GM12873 (cell line): ENCODE measurements at regions not wholly inside any gene's neighbourhood (a gene's known extent, or its start where the extent isn't known, plus 50 kb on each side); places are given as distances from the start of the nearest gene placed in this dataset.

Experiments used
- TF ChIP-seq, protein P1 (sequence below): IDR thresholded peaks from 2 replicates; pipeline ENCODE4 v1.5.1; 2012; ENCODE audit warnings: low read depth, mild to moderate bottlenecking, moderate library complexity, low read length, control low read depth; ENCODE audit not compliant: insufficient read depth; ENCODE audit errors: missing control alignments

DNA sequence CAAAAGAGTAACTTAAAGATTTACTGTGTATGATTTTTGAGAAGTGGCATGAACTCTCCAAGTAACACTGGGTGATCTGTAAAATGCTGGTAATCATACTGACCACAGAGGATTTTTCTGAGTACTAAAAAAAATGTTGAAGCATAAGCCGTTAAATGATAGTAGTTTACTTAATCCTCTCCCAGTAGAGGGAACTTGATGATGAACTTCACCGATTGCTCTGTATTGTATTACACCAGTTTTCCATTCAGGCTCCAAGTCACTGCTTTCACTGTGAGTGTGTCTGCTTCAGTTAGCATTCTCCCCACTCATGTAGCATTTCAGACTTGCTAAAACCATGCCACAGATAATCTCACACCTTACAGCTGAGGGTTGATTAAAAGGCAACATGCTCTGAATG lies 294.1 kb downstream of the GBA3 start:
- TF ChIP-seq, protein P1, sequence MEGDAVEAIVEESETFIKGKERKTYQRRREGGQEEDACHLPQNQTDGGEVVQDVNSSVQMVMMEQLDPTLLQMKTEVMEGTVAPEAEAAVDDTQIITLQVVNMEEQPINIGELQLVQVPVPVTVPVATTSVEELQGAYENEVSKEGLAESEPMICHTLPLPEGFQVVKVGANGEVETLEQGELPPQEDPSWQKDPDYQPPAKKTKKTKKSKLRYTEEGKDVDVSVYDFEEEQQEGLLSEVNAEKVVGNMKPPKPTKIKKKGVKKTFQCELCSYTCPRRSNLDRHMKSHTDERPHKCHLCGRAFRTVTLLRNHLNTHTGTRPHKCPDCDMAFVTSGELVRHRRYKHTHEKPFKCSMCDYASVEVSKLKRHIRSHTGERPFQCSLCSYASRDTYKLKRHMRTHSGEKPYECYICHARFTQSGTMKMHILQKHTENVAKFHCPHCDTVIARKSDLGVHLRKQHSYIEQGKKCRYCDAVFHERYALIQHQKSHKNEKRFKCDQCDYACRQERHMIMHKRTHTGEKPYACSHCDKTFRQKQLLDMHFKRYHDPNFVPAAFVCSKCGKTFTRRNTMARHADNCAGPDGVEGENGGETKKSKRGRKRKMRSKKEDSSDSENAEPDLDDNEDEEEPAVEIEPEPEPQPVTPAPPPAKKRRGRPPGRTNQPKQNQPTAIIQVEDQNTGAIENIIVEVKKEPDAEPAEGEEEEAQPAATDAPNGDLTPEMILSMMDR = no peak

DNA sequence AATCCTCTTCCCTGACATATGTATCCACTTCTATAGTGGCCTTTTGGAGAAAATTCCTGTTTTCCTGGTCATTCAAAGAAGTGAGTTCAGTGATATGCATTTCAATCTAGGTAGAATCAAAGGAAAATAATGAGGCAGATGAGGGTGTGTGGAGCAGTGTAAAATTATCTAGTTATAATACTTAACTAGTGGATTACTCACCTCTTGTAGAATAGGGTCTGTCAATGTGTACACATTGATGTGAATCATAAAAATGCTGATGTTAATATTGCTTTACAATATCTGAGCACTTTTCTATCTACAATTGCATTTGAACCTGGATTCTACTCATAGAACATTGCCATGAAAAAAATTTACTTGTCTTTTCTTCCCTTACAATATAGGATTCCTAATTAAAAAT lies 293.5 kb downstream of the GBA3 start:
- TF ChIP-seq, protein P1 = no peak

DNA sequence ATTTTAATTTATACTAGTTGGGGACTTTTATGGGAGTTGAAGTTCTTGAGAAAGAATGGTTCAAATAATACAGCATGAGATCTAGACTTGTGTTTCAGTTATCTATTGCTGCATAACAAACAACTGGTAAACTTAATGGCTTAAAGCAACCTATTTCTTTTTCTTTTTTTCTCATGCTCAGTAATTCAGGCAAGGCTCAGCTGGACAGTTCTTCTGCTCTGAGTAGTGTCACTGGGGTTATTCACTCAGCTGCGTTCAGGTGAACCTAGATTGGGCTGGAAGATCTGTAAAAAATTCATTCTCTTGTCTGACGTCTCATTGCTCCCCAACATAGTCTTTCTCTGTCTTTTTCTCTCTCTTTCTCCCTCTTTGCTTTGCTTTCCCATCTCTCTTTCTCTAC lies 291.7 kb downstream of the GBA3 start:
- TF ChIP-seq, protein P1 = no peak

DNA sequence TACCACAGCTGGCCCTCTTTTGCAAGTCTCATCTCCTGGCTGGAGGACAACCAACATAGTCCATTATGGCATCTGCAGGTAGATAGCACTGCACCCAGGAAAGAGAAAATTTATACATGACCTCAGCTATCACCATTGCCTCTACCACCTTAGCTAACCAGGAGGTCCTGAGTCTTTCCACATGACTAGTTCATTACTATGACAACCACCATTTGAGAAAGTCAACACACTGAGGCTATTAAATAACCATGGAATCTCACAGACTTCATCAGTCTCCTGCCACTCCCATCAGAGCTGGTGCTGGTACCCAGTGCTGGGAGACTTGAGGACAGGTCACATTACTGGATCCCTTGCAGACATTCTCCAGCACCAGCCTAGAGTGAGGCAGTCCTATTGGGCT lies 285.9 kb downstream of the GBA3 start:
- TF ChIP-seq, protein P1 = no peak

DNA sequence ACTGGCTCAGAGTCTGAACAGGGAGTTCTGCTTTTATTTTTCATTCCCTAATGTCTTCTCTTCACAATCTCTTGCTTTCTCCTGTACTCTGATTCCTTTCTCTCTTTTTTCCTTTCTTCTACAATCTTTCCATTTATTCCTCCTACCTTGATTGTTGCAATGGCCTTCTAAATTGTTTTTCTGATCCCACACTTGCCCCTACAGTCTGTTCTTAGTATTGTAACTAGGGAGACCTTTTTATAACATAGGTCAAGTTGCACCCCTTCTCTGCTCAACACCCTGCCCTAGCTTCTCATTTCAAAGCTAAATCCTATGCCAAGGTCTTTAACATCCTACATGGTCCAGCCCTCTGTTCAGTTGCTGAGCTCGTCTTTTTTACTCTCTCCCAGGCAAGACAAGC lies 277.9 kb downstream of the GBA3 start:
- TF ChIP-seq, protein P1 = no peak

DNA sequence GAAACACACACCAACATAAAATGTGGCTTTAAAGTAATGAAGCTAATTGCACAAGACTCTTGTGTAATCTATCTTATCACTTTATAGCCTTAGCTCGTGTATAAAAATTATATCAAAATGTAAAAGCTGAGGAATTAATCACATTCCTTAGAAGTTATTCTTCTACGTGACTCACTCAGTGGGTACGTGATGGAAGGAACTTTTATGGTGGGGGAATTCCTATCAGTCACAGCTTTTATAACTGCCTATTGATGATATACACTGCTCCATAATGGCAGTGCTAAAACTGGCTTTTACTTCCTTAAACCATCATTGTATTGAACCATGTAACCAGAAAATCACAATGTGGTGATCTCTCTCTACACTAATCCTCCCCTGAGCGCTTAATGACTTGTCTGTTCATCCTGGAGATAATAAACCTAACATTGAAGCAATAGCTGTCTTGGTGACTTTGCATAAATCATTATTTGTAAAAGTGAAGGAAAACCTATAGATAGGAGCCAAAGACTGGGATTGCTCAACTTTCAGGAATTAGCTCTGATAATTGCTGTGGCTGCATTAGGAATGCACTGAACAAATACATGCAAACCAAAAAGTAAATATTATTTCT lies 276.7 kb downstream of the GBA3 start:
- TF ChIP-seq, protein P1 = no peak

DNA sequence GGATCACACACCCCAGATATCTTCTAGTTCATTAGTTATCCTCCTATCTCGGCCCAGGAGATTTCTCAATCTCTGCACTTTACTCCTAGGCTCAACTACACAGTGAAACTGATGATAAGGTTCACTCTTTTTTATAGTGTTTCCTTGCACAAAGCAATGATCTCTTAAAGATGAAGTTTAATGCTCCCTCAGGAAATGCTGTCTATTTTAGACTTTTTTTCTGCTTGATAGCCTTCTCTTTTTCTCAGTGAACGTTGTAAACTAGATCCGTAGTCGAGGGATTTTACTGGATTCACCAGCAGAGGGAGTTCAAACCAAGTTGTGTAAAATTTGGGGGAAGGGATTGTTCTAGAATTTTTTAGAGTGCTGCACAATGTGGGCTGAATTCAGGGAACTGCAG lies 269.6 kb downstream of the GBA3 start:
- TF ChIP-seq, protein P1 = no peak

DNA sequence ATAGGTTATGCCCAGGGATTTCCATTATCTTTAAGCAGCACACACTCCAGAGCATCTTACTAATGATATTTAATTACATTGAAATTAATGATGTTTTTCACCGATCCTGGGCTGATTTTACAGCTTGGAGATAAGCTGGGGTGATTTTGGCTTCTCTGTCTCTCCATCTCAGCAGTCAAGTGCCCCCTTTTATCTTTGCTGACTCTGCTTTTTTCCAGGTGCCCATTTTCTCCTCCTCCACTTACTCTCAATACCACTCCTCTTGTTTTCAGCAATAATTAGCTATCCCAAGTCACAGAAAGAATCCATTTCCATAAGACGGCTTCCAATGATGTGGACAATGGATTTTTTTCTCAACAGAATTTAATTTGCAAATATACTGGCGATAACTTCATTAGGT lies 266.7 kb downstream of the GBA3 start:
- TF ChIP-seq, protein P1 = no peak
